WTC11 (cell line): ENCODE measurements at regions not wholly inside any gene's neighbourhood (a gene's known extent, or its start where the extent isn't known, plus 50 kb on each side); places are given as distances from the start of the nearest gene placed in this dataset.

Source experiments
- CTCF ChIP-seq: fragments of 200-600 bp; IDR thresholded peaks from 2 replicates; pipeline ENCODE4 v1.8.0; 2022; ENCODE audit warnings: antibody characterized with exemption
- E2F5 ChIP-seq: sonication (generic); formaldehyde crosslinking; IDR thresholded peaks from 2 replicates; pipeline ENCODE4 v1.8.1; 2022; ENCODE audit warnings: mild to moderate bottlenecking, moderate library complexity, missing genetic modification reagents
- RORB ChIP-seq: fragments of 250-450 bp; sonication (Bioruptor Pico); IDR thresholded peaks from 2 replicates; pipeline ENCODE4 v1.9.0; 2021; ENCODE audit warnings: mild to moderate bottlenecking
- SOX15 ChIP-seq: fragments of 250-450 bp; sonication (Bioruptor Pico); IDR thresholded peaks from 2 replicates; pipeline ENCODE4 v1.9.0; 2021; ENCODE audit warnings: mild to moderate bottlenecking
- ZBTB21 ChIP-seq: sonication (generic); formaldehyde crosslinking; IDR thresholded peaks from 2 replicates; pipeline ENCODE4 v1.8.1; 2023; ENCODE audit warnings: mild to moderate bottlenecking, missing genetic modification reagents, borderline replicate concordance
- ZNF263 ChIP-seq: sonication (generic); formaldehyde crosslinking; IDR thresholded peaks from 2 replicates; pipeline ENCODE4 v1.8.1; 2022; ENCODE audit warnings: low read depth, mild to moderate bottlenecking, moderate library complexity, missing genetic modification reagents

- TF ChIP-seq ZNF263 (CRISPR knock-in tag) (no peak), ZBTB21 (CRISPR knock-in tag) (no peak), CTCF (no peak), RORB (CRISPR knock-in tag) (no peak), SOX15 (CRISPR knock-in tag) (no peak), E2F5 (no peak)
Observed at GRCh38 chr5:21581508-21581907, 1271.6 kb downstream of the CDH12 start.
